B cell (primary cell): ENCODE measurements at regions not wholly inside any gene's neighbourhood (a gene's known extent, or its start where the extent isn't known, plus 50 kb on each side); places are given as distances from the start of the nearest gene placed in this dataset.

Source experiments
- ATAC-seq: fragments of 200-7000 bp; cut with Tn5 transposase; one replicate; pipeline ENCODE4 v1.10.0; 2021; ENCODE audit warnings: low read depth, mild to moderate bottlenecking, moderate number of reproducible peaks, moderate library complexity
- CTCF ChIA-PET: fragments of 350-600 bp; sonication (Branson Sonifier 250); formaldehyde crosslinking; loops from one replicate; lab custom pipeline; 2021; ENCODE audit warnings: antibody characterized with exemption, inconsistent platforms; lab: Charles Lee
- POLR2A ChIA-PET: fragments of 350-600 bp; sonication (Branson Sonifier 250); formaldehyde crosslinking; loops from one replicate; lab custom pipeline; 2021; ENCODE audit warnings: antibody characterized with exemption; lab: Charles Lee
- DNase-seq: peaks from one replicate; pipeline ENCODE4 v3.0.0; 2013
- H2AFZ ChIP-seq: 2 replicates; pipeline ENCODE4 v1.6.1; 2012; ENCODE audit warnings: mild to moderate bottlenecking, low read depth, low read length; ENCODE audit not compliant: insufficient read depth, poor library complexity, severe bottlenecking
- H3K27ac ChIP-seq, 2 donors: 1 replicate in 1 of 2; 2 replicates in 1 of 2; pipeline ENCODE4 v1.5.1; 2012 to 2013; ENCODE audit warnings: low read length in 2 of 2, mild to moderate bottlenecking in 2 of 2, moderate library complexity in 1 of 2
- H3K27me3 ChIP-seq, 4 experiments: fragments of 200-600 bp in 1 of 4; sonication (generic) in 1 of 4; replicated peaks in 1 of 4; 1 replicate in 2 of 4; 2 replicates in 2 of 4; pipeline versions ENCODE4 v1.6.1 to v1.7.0; 2013 to 2016; ENCODE audit warnings: low read length in 3 of 4, mild to moderate bottlenecking in 2 of 4, mixed read lengths in 1 of 4, moderate library complexity in 1 of 4; ENCODE audit not compliant: insufficient read depth in 4 of 4, control insufficient read depth in 3 of 4; ENCODE audit errors: control extremely low read depth in 1 of 4
- H3K36me3 ChIP-seq, 2 experiments: replicated peaks in 1 of 2; 1 replicate in 1 of 2; 2 replicates in 1 of 2; pipeline versions ENCODE4 v1.6.1 to v1.7.1; 2013; ENCODE audit warnings: low read length in 1 of 2; ENCODE audit not compliant: insufficient read depth in 2 of 2, control insufficient read depth in 1 of 2; ENCODE audit errors: control extremely low read depth in 1 of 2, extremely low read depth in 1 of 2
- H3K4me1 ChIP-seq, 2 donors: fragments of 200-600 bp in 1 of 2; sonication (generic) in 1 of 2; 1 replicate in 1 of 2; 2 replicates in 1 of 2; pipeline versions ENCODE4 v1.5.1 to v1.6.1; 2013 to 2017; ENCODE audit warnings: low read length in 2 of 2; ENCODE audit not compliant: control insufficient read depth in 2 of 2, insufficient read depth in 2 of 2
- H3K4me2 ChIP-seq: replicated peaks from 2 replicates; pipeline ENCODE3; 2012; ENCODE audit warnings: mild to moderate bottlenecking, low read depth, low read length; ENCODE audit not compliant: poor library complexity, severe bottlenecking
- H3K4me3 ChIP-seq, 5 experiments: fragments of 200-600 bp in 1 of 5; sonication (generic) in 1 of 5; 1 replicate in 3 of 5; 2 replicates in 2 of 5; pipeline versions ENCODE4 v1.5.1 to v1.7.0; 2011 to 2016; ENCODE audit warnings: low read length in 4 of 5, mild to moderate bottlenecking in 4 of 5, low read depth in 2 of 5, control low read depth in 1 of 5, moderate library complexity in 1 of 5; ENCODE audit not compliant: insufficient read depth in 1 of 5; ENCODE audit errors: control extremely low read depth in 1 of 5, extremely low read depth in 1 of 5
- H3K79me2 ChIP-seq: fragments of 200-600 bp; sonication (generic); one replicate; pipeline ENCODE4 v1.6.0; 2016; ENCODE audit warnings: low read length; ENCODE audit not compliant: control insufficient read depth, insufficient read depth
- H3K9ac ChIP-seq: fragments of 200-600 bp; sonication (generic); 2 replicates; pipeline ENCODE4 v1.6.1; 2017; ENCODE audit warnings: mild to moderate bottlenecking, low read length, moderate library complexity
- H3K9me3 ChIP-seq, 3 donors: one replicate each; pipeline versions ENCODE4 v1.6.1 to v1.7.1; 2013; ENCODE audit warnings: low read length in 2 of 3; ENCODE audit not compliant: control insufficient read depth in 2 of 3, insufficient read depth in 1 of 3; ENCODE audit errors: control extremely low read depth in 1 of 3
- H4K20me1 ChIP-seq: 2 replicates; pipeline ENCODE4 v1.6.0; 2012; ENCODE audit warnings: mild to moderate bottlenecking, low read length; ENCODE audit not compliant: insufficient read depth, control insufficient read depth, poor library complexity, severe bottlenecking
- H3K27ac Mint-ChIP-seq: one replicate; pipeline ENCODE4 v1.8.0; 2021; ENCODE audit warnings: mixed read lengths
- H3K27me3 Mint-ChIP-seq: one replicate; pipeline ENCODE4 v1.8.0; 2021; ENCODE audit warnings: mixed read lengths
- H3K4me1 Mint-ChIP-seq: one replicate; pipeline ENCODE4 v1.8.0; 2021; ENCODE audit warnings: mixed read lengths
- H3K4me3 Mint-ChIP-seq: one replicate; pipeline ENCODE4 v1.8.0; 2021; ENCODE audit warnings: mixed read lengths
- H3K9me3 Mint-ChIP-seq: one replicate; pipeline ENCODE4 v1.8.0; 2022; ENCODE audit warnings: mixed read lengths; ENCODE audit not compliant: insufficient read depth
- CTCF ChIP-seq: fragments of 200-600 bp; IDR thresholded peaks from one replicate; pipeline ENCODE4 v1.8.0; 2022; ENCODE audit warnings: antibody characterized with exemption, mild to moderate bottlenecking
- EZH2 ChIP-seq: IDR thresholded peaks from 2 replicates; pipeline ENCODE4 v1.6.1; 2012; ENCODE audit warnings: borderline replicate concordance, low read depth, mild to moderate bottlenecking, moderate library complexity, low read length; ENCODE audit not compliant: insufficient read depth, poor library complexity, severe bottlenecking
- WGBS: methylation state at CpG from one replicate; pipeline ENCODE4 v1.1.5; 2013; ENCODE audit warnings: missing lambda C conversion rate; ENCODE audit not compliant: insufficient coverage; 5-methylcytosine and 5-hydroxymethylcytosine counted together
- intact Hi-C: fragments of 100-400 bp; cut with micrococcal nuclease; formaldehyde crosslinking; loops from one replicate; pipeline ENCODE4 v1.10.0; 2022

DNA sequence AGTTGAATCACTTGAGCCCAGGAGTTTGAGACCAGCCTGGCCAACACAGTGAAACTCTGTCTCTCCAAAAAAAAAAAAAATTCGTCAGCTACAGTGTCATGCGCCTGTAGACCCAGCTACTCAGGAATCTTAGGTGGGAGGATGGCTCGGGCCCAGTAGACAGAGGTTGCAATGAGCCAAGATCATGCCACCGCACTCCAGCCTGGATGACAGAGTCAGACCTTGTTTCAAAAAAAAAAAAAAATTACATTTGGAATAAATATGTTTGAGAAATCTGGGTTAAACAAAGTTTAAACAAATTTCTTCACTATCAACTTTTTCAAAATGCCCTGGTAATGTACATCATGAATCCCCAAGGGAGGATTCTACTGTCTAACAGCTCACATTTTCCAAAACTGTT is 187.0 kb upstream of the RASSF8 start:
- DNase-seq (no peak), ATAC-seq (no peak)
- Histone ChIP-seq H3K27ac (no peak overlapping the region), H4K20me1 (no peaks in the 10 kb centered on the region), H3K36me3 (no peaks in the 10 kb centered on the region), H3K9me3 (no peaks in the 10 kb centered on the region), H3K9ac (no peak overlapping the region), H3K4me1 (no peaks in the 10 kb centered on the region), H2AFZ (no peak overlapping the region), H3K79me2 (no peaks in the 10 kb centered on the region), H3K4me3 (no peak overlapping the region), H3K4me2 (no peak overlapping the region), H3K27me3 (no peaks in the 10 kb centered on the region)
- H3K27ac Mint-ChIP-seq, result no peak overlapping the region
- no peak overlapping the region for H3K4me3 Mint-ChIP-seq
- intact Hi-C loops, result no loop called here
- POLR2A ChIA-PET, result no interaction called here
- peaks cover 8% of the 10 kb centered on the region for H3K27me3 Mint-ChIP-seq
- no CpG with 5 or more reads among the region's 4 CpGs for WGBS
- CTCF ChIA-PET, result interaction anchor here (0.7 kb wide), 1 partner anchor 1944 kb away, joined by 3 read pairs; no protein-coding TSS in a partner anchor
- no peaks in the 10 kb centered on the region for H3K9me3 Mint-ChIP-seq
- TF ChIP-seq EZH2 (no peak), CTCF (no peak)
- no peaks in the 10 kb centered on the region for H3K4me1 Mint-ChIP-seq

DNA sequence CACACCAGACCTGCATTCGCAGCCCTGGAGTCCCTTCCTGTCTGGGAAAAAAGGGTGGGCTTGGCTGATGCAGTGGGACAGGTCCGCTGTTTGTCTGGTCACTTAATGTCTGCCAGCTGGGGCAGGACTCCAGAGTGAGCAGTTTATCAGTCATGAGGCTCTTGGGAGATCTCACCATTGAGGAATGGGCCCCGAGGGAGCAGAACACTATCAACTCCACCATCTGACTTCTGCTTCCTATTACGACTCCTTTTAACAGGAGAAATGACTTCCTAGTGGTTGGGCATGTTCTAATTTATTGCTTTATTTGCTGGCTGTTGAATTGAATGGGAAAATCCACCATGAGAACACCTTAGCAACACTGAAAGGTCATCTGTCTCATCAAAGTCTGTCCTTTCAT is 182.5 kb upstream of the RASSF8 start:
- intact Hi-C loops, result no loop called here
- Mint-ChIP-seq H3K27me3 (peaks cover 6% of the 10 kb centered on the region), H3K9me3 (no peaks in the 10 kb centered on the region), H3K27ac (no peak overlapping the region), H3K4me1 (no peaks in the 10 kb centered on the region), H3K4me3 (no peak overlapping the region)
- H3K4me3 ChIP-seq, result no peak overlapping the region
- ATAC-seq (no peak), DNase-seq (no peak)
- H3K4me2 ChIP-seq, result no peak overlapping the region
- no peaks in the 10 kb centered on the region for H4K20me1 ChIP-seq
- CTCF ChIA-PET, result no interaction called here
- no peaks in the 10 kb centered on the region for H3K36me3 ChIP-seq
- no peak overlapping the region for H3K9ac ChIP-seq
- TF ChIP-seq CTCF (no peak), EZH2 (no peak)
- WGBS, result 35% methylated on average over 2 of the region's 4 CpGs
- H3K27ac ChIP-seq, result no peak overlapping the region
- H3K27me3 ChIP-seq, result no peaks in the 10 kb centered on the region
- no peaks in the 10 kb centered on the region for H3K79me2 ChIP-seq
- H2AFZ ChIP-seq, result no peak overlapping the region
- H3K9me3 ChIP-seq, result no peaks in the 10 kb centered on the region
- H3K4me1 ChIP-seq, result no peaks in the 10 kb centered on the region
- POLR2A ChIA-PET, result no interaction called here
